ENCODE measurements at regions not wholly inside any gene's neighbourhood (a gene's known extent, or its start where the extent isn't known, plus 50 kb on each side); places are given as distances from the start of the nearest gene placed in this dataset.

- H3K4me1 ChIP-seq (ENCODE audit: control insufficient read depth, insufficient read depth, low read depth, low read length) = peaks cover 20% of the 10 kb centered on the region
- no peak overlapping the region for H4K8ac ChIP-seq (ENCODE audit: low read length)
- H3K23ac ChIP-seq (ENCODE audit: low read length in 2 of 2) = no peak overlapping the region
- H3K4me2 ChIP-seq (ENCODE audit: low read length, poor library complexity, severe bottlenecking) = no peak overlapping the region
- H2BK12ac ChIP-seq (ENCODE audit: low read length in 2 of 2) = no peak overlapping the region
- no peak overlapping the region for H2AFZ ChIP-seq (ENCODE audit: low read depth, low read length)
- H2BK120ac ChIP-seq (ENCODE audit: low read depth, low read length) = no peak overlapping the region
- no peaks in the 10 kb centered on the region for H3K79me1 ChIP-seq (replicated peaks; ENCODE audit: low read length, poor library complexity, severe bottlenecking)
- no peak overlapping the region for H4K91ac ChIP-seq (ENCODE audit: low read length)
- H3K18ac ChIP-seq (ENCODE audit: low read depth in 1 of 2, low read length in 2 of 2) = no peak overlapping the region
- no peak for DNase-seq
- H3K9me3 ChIP-seq (ENCODE audit: control insufficient read depth, low read length) = no peaks in the 10 kb centered on the region
- no peaks in the 10 kb centered on the region for H3K36me3 ChIP-seq (ENCODE audit: control insufficient read depth in 1 of 2, insufficient read depth in 2 of 2, low read depth in 1 of 2, low read length in 2 of 2)
- no peak overlapping the region for H3K14ac ChIP-seq (ENCODE audit: low read length in 2 of 2)
- no peak overlapping the region for H3K4me3 ChIP-seq (ENCODE audit: insufficient read depth in 1 of 2, low read depth in 1 of 2, low read length in 2 of 2)
- WGBS = 100% methylated on average over 2 of the region's 3 CpGs
- no peak overlapping the region for H2BK15ac ChIP-seq (ENCODE audit: low read depth, poor library complexity, severe bottlenecking)
- no peaks in the 10 kb centered on the region for H3K27me3 ChIP-seq (ENCODE audit: control insufficient read depth in 1 of 2, insufficient read depth in 1 of 2, low read length in 2 of 2)
- no peak overlapping the region for H2BK5ac ChIP-seq (ENCODE audit: low read depth, low read length, poor library complexity, severe bottlenecking)
- H3K27ac ChIP-seq (ENCODE audit: low read length, poor library complexity, severe bottlenecking) = peak overlapping the region; percentile 76
- no peak overlapping the region for H3K9ac ChIP-seq (ENCODE audit: low read length)
- H2AK5ac ChIP-seq (ENCODE audit: low read length, severe bottlenecking) = peak overlapping the region; percentile 51
- H3K4ac ChIP-seq (ENCODE audit: low read depth in 1 of 2, low read length in 2 of 2) = no peak overlapping the region
These were observed 87.6 kb downstream of the FOXL1 start for GRCh38 chr16:86665929-86666328.

GRCh38 chr16:86667035-86667434 is 88.7 kb downstream of the FOXL1 start:
- H3K14ac ChIP-seq (ENCODE audit: low read length in 2 of 2) = no peak overlapping the region
- H2BK5ac ChIP-seq (ENCODE audit: low read depth, low read length, poor library complexity, severe bottlenecking) = no peak overlapping the region
- peak overlapping the region in 1 of 2 experiments; percentile 40 for H3K4ac ChIP-seq (ENCODE audit: low read depth in 1 of 2, low read length in 2 of 2)
- H3K27me3 ChIP-seq (ENCODE audit: control insufficient read depth in 1 of 2, insufficient read depth in 1 of 2, low read length in 2 of 2) = no peaks in the 10 kb centered on the region
- H3K23ac ChIP-seq (ENCODE audit: low read length in 2 of 2) = no peak overlapping the region
- H3K4me2 ChIP-seq (ENCODE audit: low read length, poor library complexity, severe bottlenecking) = no peak overlapping the region
- peak overlapping the region; percentile 42 for H2BK120ac ChIP-seq (ENCODE audit: low read depth, low read length)
- no peaks in the 10 kb centered on the region for H3K9me3 ChIP-seq (ENCODE audit: control insufficient read depth, low read length)
- H2AK5ac ChIP-seq (ENCODE audit: low read length, severe bottlenecking) = peak overlapping the region; percentile 86
- no peak overlapping the region for H4K8ac ChIP-seq (ENCODE audit: low read length)
- H3K79me1 ChIP-seq (replicated peaks; ENCODE audit: low read length, poor library complexity, severe bottlenecking) = no peaks in the 10 kb centered on the region
- no peak overlapping the region for H2BK15ac ChIP-seq (ENCODE audit: low read depth, poor library complexity, severe bottlenecking)
- no peak overlapping the region for H4K91ac ChIP-seq (ENCODE audit: low read length)
- peak overlapping the region in 1 of 2 experiments; percentile 18 for H3K18ac ChIP-seq (ENCODE audit: low read depth in 1 of 2, low read length in 2 of 2)
- H2AFZ ChIP-seq (ENCODE audit: low read depth, low read length) = no peak overlapping the region
- 65% methylated on average over 3 of the region's 3 CpGs for WGBS
- H3K4me3 ChIP-seq (ENCODE audit: insufficient read depth in 1 of 2, low read depth in 1 of 2, low read length in 2 of 2) = peak overlapping the region in 1 of 2 experiments; percentile 60
- H3K36me3 ChIP-seq (ENCODE audit: control insufficient read depth in 1 of 2, insufficient read depth in 2 of 2, low read depth in 1 of 2, low read length in 2 of 2) = no peaks in the 10 kb centered on the region
- H3K4me1 ChIP-seq (ENCODE audit: control insufficient read depth, insufficient read depth, low read depth, low read length) = peaks cover 19% of the 10 kb centered on the region
- DNase-seq = no peak
- no peak overlapping the region for H3K27ac ChIP-seq (ENCODE audit: low read length, poor library complexity, severe bottlenecking)
- H3K9ac ChIP-seq (ENCODE audit: low read length) = peak overlapping the region; percentile 8
- peak overlapping the region; percentile 29 to 45 for H2BK12ac ChIP-seq (ENCODE audit: low read length in 2 of 2)

DNA sequence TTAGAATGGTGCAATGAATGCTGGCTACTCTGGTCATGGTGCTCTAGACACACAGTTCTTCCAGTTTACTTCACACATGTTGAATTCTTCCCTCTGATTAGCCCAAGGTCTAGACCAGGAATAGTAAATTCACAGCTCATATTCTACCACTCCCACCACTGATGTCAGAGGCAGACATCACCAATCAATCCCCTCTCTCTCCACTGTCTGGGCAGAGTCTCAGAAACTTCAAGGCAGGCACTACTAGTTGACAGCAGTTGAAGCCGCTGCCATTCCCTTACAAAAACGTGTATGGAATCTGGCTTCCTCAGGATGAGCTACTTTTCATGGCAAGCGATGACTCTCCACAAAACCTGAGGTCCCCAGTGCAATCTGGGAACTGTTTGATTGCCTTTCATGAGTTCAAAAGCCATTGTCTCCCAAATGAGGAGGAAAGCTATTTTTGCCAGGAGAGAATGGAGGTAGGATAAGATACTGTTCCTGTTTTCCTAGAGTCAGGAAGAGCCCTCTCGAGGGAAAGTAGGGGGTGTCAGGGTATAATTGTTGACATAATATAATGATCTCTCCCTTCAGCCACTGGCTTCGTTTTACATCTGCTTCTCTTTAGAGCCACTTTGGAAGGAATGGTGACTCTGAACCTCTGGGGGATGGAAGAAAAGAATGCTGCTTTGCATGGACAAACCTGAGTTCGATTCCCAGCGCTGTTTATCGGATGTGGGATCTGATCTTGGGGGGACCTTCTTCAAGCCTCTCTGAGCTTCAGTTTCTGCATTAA is 90.0 kb downstream of the FOXL1 start:
- Histone ChIP-seq H3K4me2 (ENCODE audit: low read length, poor library complexity, severe bottlenecking) (no peak overlapping the region), H2BK5ac (ENCODE audit: low read depth, low read length, poor library complexity, severe bottlenecking) (no peak overlapping the region), H3K4ac (ENCODE audit: low read depth in 1 of 2, low read length in 2 of 2) (no peak overlapping the region), H2AFZ (ENCODE audit: low read depth, low read length) (no peak overlapping the region), H2BK120ac (ENCODE audit: low read depth, low read length) (no peak overlapping the region), H2AK5ac (ENCODE audit: low read length, severe bottlenecking) (peak overlapping the region; percentile 63), H4K91ac (ENCODE audit: low read length) (no peak overlapping the region), H3K4me1 (ENCODE audit: control insufficient read depth, insufficient read depth, low read depth, low read length) (peaks cover 19% of the 10 kb centered on the region), H2BK12ac (ENCODE audit: low read length in 2 of 2) (peak overlapping the region in 1 of 2 experiments; percentile 52), H2BK15ac (ENCODE audit: low read depth, poor library complexity, severe bottlenecking) (peak overlapping the region; percentile 6), H3K36me3 (ENCODE audit: control insufficient read depth in 1 of 2, insufficient read depth in 2 of 2, low read depth in 1 of 2, low read length in 2 of 2) (no peaks in the 10 kb centered on the region), H3K4me3 (ENCODE audit: insufficient read depth in 1 of 2, low read depth in 1 of 2, low read length in 2 of 2) (peak overlapping the region in 1 of 2 experiments; percentile 29), H3K9me3 (ENCODE audit: control insufficient read depth, low read length) (peaks cover 2% of the 10 kb centered on the region), H3K27me3 (ENCODE audit: control insufficient read depth in 1 of 2, insufficient read depth in 1 of 2, low read length in 2 of 2) (no peaks in the 10 kb centered on the region), H3K18ac (ENCODE audit: low read depth in 1 of 2, low read length in 2 of 2) (no peak overlapping the region), H3K9ac (ENCODE audit: low read length) (no peak overlapping the region), H3K79me1 (replicated peaks; ENCODE audit: low read length, poor library complexity, severe bottlenecking) (no peaks in the 10 kb centered on the region), H3K23ac (ENCODE audit: low read length in 2 of 2) (no peak overlapping the region), H4K8ac (ENCODE audit: low read length) (no peak overlapping the region), H3K14ac (ENCODE audit: low read length in 2 of 2) (no peak overlapping the region), H3K27ac (ENCODE audit: low read length, poor library complexity, severe bottlenecking) (no peak overlapping the region)
- 67% methylated on average over 8 of the region's 8 CpGs for WGBS
- peak; percentile 85 for DNase-seq

- H3K79me1 ChIP-seq (replicated peaks; ENCODE audit: low read length, poor library complexity, severe bottlenecking) = no peaks in the 10 kb centered on the region
- no peaks in the 10 kb centered on the region for H3K27me3 ChIP-seq (ENCODE audit: control insufficient read depth in 1 of 2, insufficient read depth in 1 of 2, low read length in 2 of 2)
- peaks cover 17% of the 10 kb centered on the region for H3K4me1 ChIP-seq (ENCODE audit: control insufficient read depth, insufficient read depth, low read depth, low read length)
- H3K36me3 ChIP-seq (ENCODE audit: control insufficient read depth in 1 of 2, insufficient read depth in 2 of 2, low read depth in 1 of 2, low read length in 2 of 2) = no peaks in the 10 kb centered on the region
- H3K18ac ChIP-seq (ENCODE audit: low read depth in 1 of 2, low read length in 2 of 2) = peak overlapping the region; percentile 8 to 58
- H2BK120ac ChIP-seq (ENCODE audit: low read depth, low read length) = peak overlapping the region; percentile 46
- no peak overlapping the region for H3K27ac ChIP-seq (ENCODE audit: low read length, poor library complexity, severe bottlenecking)
- no peak overlapping the region for H3K4me2 ChIP-seq (ENCODE audit: low read length, poor library complexity, severe bottlenecking)
- no peak overlapping the region for H3K23ac ChIP-seq (ENCODE audit: low read length in 2 of 2)
- H2BK5ac ChIP-seq (ENCODE audit: low read depth, low read length, poor library complexity, severe bottlenecking) = no peak overlapping the region
- peak overlapping the region; percentile 1 to 83 for H2BK12ac ChIP-seq (ENCODE audit: low read length in 2 of 2)
- H3K9me3 ChIP-seq (ENCODE audit: control insufficient read depth, low read length) = peaks cover 2% of the 10 kb centered on the region
- H2BK15ac ChIP-seq (ENCODE audit: low read depth, poor library complexity, severe bottlenecking) = peak overlapping the region; percentile 92
- 88% methylated on average over 9 of the region's 10 CpGs for WGBS
- H3K4me3 ChIP-seq (ENCODE audit: insufficient read depth in 1 of 2, low read depth in 1 of 2, low read length in 2 of 2) = no peak overlapping the region
- no peak overlapping the region for H2AK5ac ChIP-seq (ENCODE audit: low read length, severe bottlenecking)
- H3K14ac ChIP-seq (ENCODE audit: low read length in 2 of 2) = no peak overlapping the region
- H2AFZ ChIP-seq (ENCODE audit: low read depth, low read length) = no peak overlapping the region
- H3K4ac ChIP-seq (ENCODE audit: low read depth in 1 of 2, low read length in 2 of 2) = no peak overlapping the region
- H3K9ac ChIP-seq (ENCODE audit: low read length) = no peak overlapping the region
- peak overlapping the region; percentile 46 for H4K8ac ChIP-seq (ENCODE audit: low read length)
- peak overlapping the region; percentile 30 for H4K91ac ChIP-seq (ENCODE audit: low read length)
- no peak for DNase-seq
These were observed 91.0 kb downstream of the FOXL1 start for GRCh38 chr16:86669285-86669805.

Measured in mesenchymal stem cell (in vitro differentiated cells and primary cell).